GM11168 (cell line): ENCODE measurements at regions not wholly inside any gene's neighbourhood (a gene's known extent, or its start where the extent isn't known, plus 50 kb on each side); places are given as distances from the start of the nearest gene placed in this dataset.

ENCODE experiments used
- in situ Hi-C: fragments of 300-500 bp; cut with MboI; formaldehyde crosslinking; loops from one replicate; pipeline ENCODE4 v1.12.0; 2022; ENCODE audit warnings: low sequenced_read_pairs; ENCODE audit not compliant: unreplicated experiment

DNA sequence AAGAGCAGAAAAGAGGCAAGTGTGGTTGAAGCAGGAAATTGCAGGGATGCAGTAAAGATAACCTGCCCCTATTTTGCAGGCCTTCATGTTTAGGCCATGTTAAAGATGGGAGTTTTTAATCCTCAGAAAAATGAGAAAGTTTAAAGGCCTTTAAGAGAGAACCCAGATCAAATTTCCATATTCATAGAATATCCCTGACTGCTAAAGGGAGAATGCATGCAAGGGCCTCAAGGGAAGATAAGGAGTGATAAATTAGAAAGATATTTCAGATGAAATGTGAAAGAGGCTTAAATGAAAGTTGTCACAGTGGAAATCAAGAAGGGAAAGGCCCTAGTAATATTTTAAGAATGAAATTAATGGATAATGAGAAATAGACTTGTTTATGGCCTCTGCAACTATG lies 292.1 kb downstream of the SATB1 start:
- in situ Hi-C loops = no loop called here

DNA sequence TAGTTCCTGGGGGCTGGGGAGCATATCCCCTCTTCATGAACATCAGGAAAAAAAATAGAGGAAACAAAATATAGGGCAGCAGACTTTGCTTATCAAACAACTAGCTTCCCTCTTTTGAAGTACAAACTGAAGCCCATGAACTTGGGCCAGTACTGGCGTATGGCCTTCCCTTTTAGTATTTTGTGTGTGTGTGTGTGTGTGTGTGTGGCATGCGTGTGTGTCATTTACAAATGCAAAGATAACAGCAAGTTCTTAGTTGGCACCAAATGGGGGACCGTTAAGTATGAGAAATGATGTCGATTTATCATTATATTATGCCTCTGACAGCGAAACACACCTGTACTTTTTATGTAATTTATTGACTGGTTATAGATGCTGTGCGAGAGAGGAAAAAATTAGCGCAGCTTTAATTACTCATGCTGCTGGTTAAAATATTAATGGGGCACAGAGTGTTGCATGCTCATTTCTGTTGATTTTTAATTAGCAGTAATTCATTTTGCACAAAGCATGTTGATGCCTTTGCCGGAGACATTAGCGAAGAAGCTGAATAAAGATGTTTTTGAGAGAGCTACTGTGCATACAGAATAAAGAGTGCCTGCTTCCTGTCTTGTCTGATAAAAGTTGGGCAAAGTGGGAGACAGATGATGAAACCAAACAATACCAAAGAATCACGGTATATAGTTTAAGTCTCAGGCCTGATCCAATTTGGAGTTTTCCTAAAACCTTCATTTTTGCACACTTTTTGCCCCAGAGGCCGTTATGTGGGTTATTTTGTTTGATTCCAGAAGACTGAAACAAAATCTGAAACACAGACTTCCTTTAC lies 297.1 kb downstream of the SATB1 start:
- in situ Hi-C loops = no loop called here

DNA sequence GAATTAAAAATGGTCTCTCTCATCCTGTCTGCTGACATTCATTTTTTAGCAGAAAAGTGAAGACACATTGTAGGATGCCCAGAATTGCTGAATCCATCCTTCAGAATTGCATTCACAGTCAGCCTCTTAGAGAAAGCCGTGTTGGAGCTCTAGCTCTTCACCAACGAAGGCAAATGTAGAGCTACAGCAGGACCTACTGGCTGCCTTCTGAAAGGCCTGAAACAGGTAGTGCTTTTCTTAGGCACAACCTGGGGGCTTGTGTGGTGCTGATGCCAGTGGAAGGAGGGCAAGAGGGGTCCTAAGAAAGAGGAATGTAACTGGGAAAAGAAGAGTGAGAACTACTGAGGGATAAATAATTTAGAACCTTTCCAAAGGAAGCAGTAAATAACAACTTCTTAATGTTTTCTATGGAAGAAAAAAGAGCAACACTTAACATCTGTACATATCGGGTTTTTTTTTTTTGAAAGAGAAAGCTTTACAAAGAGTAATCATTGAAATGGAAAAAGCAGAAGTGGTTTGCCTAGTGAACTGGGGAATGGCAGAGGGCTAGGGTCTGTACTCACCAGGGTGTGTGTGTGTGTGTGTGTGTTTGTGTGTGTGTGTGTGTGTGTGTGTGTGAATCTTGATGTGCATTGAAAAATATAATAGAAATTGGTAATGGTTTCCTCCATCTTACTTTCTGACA lies 297.8 kb downstream of the SATB1 start:
- in situ Hi-C loops = no loop called here

DNA sequence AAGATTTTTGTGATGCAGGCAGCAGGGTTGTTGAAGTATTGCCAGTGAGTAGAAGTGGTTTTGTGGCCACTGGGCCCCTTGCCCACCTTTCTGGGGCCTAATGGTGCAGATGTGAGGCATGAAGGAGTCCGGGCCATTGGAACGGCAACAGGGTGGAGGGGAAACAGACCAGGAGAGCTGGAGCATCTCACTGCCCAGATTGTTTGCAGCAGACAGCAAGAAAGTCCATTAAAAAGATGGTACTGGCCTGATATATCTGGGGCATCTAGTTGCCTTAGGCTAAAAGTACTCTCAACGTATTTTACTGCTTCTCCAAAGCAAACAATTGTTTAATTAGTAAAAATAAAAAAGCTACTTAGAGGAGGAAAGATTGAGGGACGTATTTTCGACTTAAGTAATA lies 298.4 kb downstream of the SATB1 start:
- in situ Hi-C loops = no loop called here

DNA sequence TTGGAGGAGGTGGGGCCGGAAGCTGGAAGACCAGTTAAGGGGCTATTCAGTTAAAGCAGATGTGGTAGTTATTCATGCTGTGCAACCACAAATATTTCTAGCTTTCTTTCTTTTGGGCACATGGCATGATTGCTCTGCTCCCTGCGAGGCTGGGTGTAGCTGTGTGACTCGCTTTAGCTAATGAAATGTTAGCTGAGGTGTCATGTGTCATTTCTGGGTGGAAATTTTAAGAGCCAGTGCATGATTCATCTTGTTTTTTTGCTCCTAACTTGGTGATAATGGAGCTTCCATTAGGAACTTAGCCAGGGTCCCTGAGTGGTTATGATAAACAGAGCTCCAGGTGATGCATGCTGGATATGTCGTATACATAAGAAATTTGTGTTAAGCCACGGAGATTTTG lies 300.6 kb downstream of the SATB1 start:
- in situ Hi-C loops = no loop called here

DNA sequence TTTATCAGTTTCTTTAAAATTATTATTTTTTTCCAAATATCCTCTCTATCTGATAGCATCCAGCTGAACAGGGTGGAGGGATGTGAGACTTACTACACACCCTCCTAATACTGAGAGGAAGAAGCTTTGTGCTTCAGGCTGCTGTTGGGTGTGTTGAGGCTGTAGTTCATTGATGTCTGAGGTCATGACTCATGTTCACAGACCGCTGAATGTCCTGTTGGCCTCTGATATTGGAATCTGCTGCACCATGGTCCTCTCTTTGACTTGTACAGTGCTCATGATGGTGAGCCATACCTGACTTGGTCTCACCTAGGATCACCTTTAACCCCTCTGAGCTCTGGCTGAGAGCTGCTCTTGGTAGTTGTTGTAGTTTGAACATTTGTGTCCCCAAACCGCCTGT lies 302.9 kb downstream of the SATB1 start:
- in situ Hi-C loops = no loop called here

DNA sequence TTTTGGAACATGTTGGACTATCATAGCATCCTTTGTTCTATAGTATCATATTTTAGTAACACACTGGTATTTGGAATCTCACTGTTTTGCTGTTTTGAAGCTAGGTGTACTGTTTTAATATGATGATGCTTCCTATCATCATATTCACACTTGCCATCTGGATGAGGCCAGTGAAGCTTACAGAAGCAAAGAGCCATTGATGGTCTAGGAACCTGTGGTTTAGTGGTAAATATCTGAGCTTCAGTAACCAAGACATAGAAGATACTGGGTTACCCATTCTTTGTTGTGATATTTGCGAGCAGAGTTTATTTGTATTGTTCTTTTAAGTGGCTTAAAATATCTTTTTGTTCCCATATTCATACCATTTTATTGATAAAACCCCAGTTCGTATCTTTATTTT lies 304.1 kb downstream of the SATB1 start:
- in situ Hi-C loops = no loop called here

DNA sequence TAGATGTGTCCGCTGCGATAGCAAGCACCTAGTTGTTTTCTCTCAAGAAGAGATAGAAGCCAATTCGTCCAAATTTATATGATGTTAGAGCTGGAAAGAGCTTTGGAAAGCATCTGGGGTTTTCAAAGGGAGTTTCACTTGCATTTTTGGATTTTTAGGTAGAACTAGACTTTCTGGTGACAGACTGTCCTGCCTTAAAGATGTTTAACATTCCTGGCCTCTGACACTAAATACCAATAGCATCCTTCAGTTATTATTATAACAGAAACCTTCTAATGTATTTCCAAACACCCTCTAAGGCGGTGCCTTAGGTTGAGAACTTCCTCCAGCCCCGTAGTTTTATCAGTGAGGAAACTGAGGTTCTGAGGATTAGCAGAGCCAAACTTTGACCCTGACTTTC lies 305.3 kb downstream of the SATB1 start:
- in situ Hi-C loops = no loop called here

DNA sequence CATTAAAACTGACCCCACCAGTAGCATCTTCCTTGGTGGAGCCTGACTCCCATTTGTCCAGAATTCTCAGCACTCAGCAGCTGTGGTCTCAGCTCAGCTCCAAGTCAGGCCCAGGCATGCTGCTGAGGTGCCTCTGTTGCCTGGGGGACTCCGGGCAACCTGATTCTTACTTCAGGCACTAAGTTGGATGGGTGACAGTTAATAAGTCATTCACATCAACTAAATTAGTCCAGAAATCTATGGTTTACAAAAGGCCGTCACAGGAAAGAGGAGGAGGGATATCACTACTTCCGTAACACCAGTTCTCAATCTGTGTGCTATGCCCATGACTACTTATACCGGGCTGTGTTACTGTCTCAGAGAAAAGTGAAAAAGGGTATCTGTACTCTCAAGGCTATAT lies 310.2 kb downstream of the SATB1 start:
- in situ Hi-C loops = no loop called here

DNA sequence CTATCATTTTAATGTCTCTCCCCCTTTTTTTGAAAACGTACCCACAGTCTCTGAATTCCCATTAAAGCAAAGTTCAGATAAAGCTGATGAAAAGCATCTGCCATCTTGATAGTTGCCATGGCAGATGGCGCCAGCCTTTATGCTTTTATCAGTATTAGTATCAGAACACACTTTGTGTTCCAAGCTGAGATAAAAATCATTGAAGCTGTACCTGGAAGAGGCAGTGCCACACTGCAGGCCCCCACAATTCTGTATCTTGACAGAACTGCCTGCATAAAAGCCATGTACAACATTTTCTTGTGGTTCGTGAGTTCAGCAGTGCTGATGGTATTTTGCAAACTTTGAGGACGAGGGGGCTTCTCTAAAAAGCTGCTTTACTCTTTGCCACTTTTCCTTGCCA lies 311.7 kb downstream of the SATB1 start:
- in situ Hi-C loops = no loop called here

DNA sequence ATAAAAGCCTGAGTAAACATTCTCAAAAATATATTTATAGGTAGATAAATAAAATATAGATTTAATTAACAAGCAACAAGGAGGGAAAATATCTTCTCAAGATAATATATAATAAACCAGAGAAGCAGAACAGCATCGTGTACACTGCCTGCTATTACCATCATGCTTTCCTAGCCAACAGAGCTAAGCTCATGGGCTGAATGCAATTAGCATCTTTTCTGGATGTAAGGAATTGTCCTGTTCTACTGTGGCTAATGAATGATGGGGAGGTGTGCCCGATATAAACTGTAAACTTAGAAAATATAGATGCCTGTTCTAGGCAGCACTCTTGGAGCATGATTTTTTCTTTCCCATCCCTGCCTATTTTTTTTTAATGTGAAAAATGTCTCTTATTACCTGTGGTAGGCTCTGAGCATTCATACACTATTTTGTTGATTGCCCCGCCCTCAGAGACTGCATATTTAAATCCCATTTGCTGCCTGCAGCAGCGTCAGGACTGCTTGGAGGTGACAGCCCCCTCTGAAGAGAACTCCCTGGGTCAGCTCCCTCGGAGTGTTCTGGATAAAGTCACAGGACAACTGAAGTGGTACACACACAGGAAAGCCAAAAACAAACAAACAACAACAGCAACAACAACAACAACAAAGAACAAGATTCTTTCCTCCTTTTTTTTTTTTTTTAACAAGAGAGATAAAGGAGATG lies 312.3 kb downstream of the SATB1 start:
- in situ Hi-C loops = no loop called here

DNA sequence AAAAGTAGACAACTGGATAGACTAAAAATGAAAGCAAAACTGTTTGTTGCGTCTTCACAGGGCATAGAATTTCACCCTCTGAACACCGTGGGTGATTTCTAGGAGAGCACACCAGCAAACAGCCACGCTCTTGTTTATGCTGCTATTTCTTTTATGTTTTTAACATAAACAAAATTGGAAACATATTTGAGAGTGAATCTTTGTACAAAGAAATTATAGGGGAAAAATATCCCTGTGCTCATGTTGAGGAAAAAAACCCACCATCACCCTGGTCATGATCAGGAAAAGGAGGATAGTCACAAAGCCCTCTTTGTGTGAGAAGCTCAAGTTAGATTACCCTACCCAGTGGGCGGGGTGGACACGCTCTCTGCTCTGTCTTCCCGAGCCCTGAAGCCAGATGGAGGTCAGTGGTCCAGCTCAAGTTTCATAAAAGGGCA lies 313.3 kb downstream of the SATB1 start:
- in situ Hi-C loops = no loop called here

DNA sequence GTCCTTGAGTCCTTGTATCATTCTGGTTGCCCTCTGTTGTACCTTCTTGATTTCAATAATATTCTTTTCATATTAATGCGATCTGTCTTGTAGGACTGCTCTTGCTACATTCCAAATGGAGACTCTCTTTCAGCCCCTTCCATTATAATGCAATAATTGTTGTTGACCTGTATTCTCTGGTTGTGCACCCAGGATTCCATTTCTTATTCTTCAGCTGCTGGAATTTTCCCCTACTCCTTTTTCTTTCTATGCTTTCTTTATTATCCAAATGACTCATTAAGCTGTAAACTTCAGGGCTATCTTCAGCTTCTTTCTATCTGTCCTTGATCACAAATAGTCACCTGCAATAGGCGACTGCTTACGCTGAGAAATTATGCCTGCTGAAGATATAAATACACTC lies 321.5 kb downstream of the SATB1 start:
- in situ Hi-C loops = no loop called here

DNA sequence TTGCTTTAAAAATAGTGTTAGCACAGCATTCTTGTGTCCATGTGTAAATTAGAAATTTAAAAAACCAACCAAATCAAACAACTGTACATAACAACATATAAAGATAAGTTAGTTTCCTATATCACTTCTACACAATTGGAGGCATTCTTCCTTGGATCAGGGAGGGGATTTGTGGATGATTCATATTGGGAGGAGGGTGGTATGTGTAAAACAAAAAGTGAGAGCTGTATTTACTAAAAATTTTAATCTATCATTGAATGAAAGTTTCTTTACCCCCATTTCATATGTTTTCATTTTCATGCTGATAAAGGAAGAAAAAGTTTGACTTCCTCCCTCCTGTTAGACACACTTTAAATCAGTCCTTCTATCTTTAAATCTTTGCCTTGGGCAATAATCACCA lies 325.0 kb downstream of the SATB1 start:
- in situ Hi-C loops = no loop called here

DNA sequence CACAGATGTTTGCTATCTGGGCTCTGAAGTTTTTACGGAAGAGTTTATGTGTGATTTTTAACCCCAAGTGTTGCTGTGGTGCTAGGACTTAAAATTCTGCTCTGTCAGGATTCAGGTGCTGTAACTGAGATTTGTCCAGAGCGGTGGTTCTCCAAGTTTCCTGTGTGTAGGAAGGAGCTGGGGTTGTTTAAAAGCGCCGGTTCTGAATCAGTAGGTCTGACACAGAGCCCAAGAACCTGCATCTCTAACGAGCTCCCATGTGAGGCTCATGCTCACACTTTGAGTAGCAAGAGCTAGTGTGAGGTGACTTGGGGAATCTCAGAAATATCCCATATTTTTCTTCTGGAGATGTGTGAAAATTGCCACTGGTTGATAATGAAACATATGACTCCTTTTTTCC lies 325.5 kb downstream of the SATB1 start:
- in situ Hi-C loops = no loop called here

DNA sequence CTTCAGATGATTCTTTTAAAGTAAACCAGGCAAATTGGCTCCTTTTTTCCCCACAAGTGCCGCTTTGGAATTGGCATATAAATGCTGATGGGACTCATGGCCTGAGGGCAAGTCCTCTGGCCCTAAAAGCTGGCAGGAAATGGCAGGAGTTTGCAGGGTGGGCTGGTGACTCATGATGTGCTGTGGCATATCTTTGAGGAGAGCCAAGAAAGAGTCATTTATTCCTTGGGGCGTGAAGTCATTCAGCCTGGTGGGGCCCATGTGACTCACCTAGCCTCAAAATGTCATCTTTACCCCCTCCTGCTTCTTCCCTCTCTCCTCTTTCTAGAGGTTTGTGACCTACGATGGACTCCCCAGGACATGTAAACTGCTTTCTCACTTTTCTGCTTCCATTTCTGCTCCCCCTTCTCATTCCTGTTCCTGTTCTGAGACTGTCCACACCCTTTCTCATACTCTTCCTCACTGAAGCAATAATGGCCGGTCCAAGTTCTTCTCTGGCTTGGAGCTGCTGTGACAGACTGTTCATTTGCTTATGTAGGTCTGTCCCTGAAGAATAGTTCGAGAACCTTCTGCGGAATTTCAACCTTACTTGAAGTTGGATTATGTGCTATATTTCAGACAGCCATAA lies 326.1 kb downstream of the SATB1 start:
- in situ Hi-C loops = no loop called here

DNA sequence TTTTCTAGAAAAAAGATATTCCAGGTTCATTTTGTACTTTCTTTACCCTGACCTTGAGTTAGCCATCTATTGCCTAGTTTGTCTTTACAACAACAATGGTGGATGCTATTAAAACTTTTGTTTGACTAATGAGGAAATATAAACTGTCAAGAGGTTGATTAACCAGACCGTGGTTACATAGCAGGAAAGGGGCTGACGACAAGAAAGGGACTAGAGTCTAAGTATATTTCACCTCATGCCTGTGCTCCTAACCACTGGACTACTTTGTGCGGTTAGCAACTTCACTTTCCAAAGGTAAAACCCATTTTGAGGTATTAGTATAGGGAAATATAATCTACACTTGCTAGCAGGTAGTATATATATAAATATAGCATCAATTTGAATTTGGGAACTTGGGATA lies 327.1 kb downstream of the SATB1 start:
- in situ Hi-C loops = no loop called here

DNA sequence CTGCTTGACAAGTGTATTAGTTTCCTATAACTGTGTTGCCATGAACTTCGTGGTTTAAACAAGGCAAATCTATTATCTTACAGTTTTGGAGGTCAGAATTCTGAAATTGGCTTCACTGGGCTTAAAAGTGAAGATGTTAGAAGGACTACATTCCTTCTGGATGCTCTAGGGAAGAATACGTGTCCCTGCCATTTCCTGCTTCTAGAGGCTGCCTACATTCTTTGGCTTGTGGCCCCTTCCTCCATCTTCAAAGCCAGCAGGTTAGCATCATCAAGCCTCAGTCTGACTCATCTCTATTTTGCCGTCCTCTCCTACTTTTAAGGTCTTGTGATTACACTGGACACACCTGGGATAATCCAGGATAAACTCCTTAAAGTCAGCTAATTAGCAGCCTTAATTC lies 327.7 kb downstream of the SATB1 start:
- in situ Hi-C loops = no loop called here

DNA sequence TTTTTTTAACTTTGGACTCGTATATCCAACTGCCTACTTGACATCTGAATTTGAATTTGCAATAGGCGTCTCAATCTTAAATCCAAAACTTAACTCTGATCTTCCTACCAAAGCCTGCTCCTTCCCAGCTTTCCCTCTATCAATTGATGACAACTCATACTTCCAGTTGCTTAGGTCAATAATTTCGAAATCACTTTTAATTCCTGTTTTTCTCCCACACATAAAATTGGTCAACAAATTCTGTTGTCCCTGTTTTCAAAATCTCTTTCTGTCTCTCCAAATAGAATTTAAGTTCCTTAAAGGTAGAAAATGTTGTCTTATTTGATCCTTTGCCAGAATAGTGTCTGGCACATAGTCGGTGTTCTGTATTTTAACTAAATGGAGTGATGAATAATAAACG lies 332.4 kb downstream of the SATB1 start:
- in situ Hi-C loops = no loop called here

DNA sequence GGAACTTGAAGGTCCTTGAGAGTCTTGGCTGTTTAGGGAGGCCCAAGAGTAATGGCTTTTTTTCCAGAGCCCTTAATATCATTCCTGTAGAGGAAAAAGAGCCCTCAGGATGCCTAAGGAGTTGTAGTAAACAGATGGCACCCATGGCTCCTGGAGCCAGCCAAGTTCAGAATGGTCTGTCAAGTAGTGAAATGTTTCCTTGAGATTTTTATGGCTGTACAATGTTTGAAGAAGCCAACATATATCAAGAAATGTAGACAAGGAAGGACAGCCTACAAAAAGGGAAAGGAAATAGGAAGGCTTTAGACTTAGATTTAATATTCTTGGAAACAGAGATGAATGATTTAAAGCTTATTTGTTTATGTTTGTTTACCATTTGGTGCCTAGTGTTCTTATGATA lies 334.8 kb downstream of the SATB1 start:
- in situ Hi-C loops = no loop called here

DNA sequence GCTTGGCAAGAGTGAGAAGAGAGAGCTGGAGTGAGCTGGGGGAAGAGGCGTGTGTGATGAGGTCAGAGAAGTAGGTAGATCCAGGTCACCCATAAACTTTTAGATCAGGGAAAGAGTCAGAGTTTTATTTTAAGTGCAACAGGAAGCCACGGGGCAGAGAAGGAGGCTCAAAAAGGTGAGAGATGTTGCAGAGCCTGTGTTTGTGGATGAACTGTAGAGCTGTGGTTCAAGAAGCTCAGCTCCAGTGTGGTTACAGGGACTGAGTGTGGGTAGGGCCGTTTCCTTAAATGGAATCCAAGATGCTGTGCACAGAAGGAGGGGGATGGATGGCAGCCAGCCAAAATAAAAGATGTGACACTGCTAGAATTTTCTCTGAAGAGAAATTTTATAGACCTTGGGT lies 337.2 kb downstream of the SATB1 start:
- in situ Hi-C loops = no loop called here
